Endothelial cell of umbilical vein (primary cell): ENCODE measurements at regions not wholly inside any gene's neighbourhood (a gene's known extent, or its start where the extent isn't known, plus 50 kb on each side); places are given as distances from the start of the nearest gene placed in this dataset.

Experiments
- CTCF ChIP-seq, 2 donors: IDR thresholded peaks; 1 replicate in 1 of 2; 2 replicates in 1 of 2; pipeline ENCODE4 v1.5.1; 2011; ENCODE audit warnings: low read length in 2 of 2, mild to moderate bottlenecking in 2 of 2, moderate library complexity in 2 of 2, control low read depth in 1 of 2, inconsistent platforms in 1 of 2, low read depth in 1 of 2; ENCODE audit not compliant: insufficient read depth in 1 of 2; ENCODE audit errors: extremely low read depth in 1 of 2
- EZH2 ChIP-seq: IDR thresholded peaks from 2 replicates; pipeline ENCODE4 v1.6.1; 2012; ENCODE audit warnings: borderline replicate concordance, low read depth, mild to moderate bottlenecking, moderate library complexity, low read length, inconsistent platforms; ENCODE audit not compliant: severe bottlenecking
- FOS ChIP-seq: IDR thresholded peaks from 2 replicates; pipeline ENCODE4 v1.6.1; 2011; ENCODE audit warnings: mild to moderate bottlenecking, low read length, moderate library complexity, borderline replicate concordance; ENCODE audit not compliant: insufficient read depth
- JUN ChIP-seq: IDR thresholded peaks from 2 replicates; pipeline ENCODE4 v1.6.1; 2011; ENCODE audit warnings: borderline replicate concordance, low read depth; ENCODE audit not compliant: insufficient read length, insufficient read depth
- MAX ChIP-seq: IDR thresholded peaks from 2 replicates; pipeline ENCODE4 v1.6.1; 2011; ENCODE audit not compliant: insufficient read depth, insufficient read length
- MYC ChIP-seq: IDR thresholded peaks from one replicate; pipeline ENCODE4 v1.6.1; 2011; ENCODE audit warnings: mild to moderate bottlenecking, low read depth, low read length
- POLR2A ChIP-seq: IDR thresholded peaks from 2 replicates; pipeline ENCODE4 v1.6.1; 2012; ENCODE audit warnings: low read depth, mild to moderate bottlenecking, control low read depth, low read length
- POLR2AphosphoS5 ChIP-seq: IDR thresholded peaks from 2 replicates; pipeline ENCODE4 v1.6.1; 2012; ENCODE audit warnings: low read depth, mild to moderate bottlenecking, control low read depth, low read length, moderate library complexity; ENCODE audit not compliant: insufficient read depth

- TF ChIP-seq CTCF (IDR thresholded peaks at IDR 0.05; ENCODE audit: extremely low read depth in 1 of 2, insufficient read depth in 1 of 2, low read depth in 1 of 2, low read length in 2 of 2) = no peak
- no peak for TF ChIP-seq POLR2A
- TF ChIP-seq POLR2AphosphoS5 = no peak
- TF ChIP-seq EZH2 = no peak
- no peak for TF ChIP-seq FOS
- TF ChIP-seq MYC = no peak
- TF ChIP-seq JUN = no peak
- TF ChIP-seq MAX = no peak
These were observed 56.8 kb upstream of the CD36 start for GRCh38 chr7:80581486-80582260.
